HG03095 (cell line): ENCODE measurements at regions not wholly inside any gene's neighbourhood (a gene's known extent, or its start where the extent isn't known, plus 50 kb on each side); places are given as distances from the start of the nearest gene placed in this dataset.
"Not testable (repeated sequence)": the region's sequence is repeated elsewhere in the genome, so short reads cannot be mapped to it uniquely, and the experiment has no call there.

Source experiments
- ATAC-seq: cut with Tn5 transposase; IDR thresholded peaks from one replicate; pipeline ENCODE4 v1.9.1; 2021; ENCODE audit warnings: moderate library complexity; ENCODE audit not compliant: unreplicated experiment

DNA sequence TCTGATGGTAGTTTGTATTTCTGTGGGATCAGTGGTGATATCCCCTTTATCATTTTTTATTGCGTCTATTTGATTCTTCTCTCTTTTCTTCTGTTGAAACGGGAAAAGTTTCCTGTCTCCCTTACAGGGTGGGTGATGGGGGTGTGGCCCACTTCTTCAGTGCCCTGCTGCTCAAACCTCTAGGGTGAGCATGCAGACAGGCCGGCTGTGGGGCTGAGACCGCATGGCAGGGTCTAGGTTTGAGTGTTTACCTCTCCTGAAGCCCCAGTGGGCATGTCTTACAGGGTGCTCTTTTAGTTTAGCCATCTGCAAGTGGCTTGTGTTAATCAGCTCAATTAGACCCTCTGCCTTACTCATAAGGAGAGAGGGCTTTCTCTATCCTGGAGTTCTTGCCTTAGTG is 450.0 kb upstream of the EPHA3 start:
- no peak for ATAC-seq

DNA sequence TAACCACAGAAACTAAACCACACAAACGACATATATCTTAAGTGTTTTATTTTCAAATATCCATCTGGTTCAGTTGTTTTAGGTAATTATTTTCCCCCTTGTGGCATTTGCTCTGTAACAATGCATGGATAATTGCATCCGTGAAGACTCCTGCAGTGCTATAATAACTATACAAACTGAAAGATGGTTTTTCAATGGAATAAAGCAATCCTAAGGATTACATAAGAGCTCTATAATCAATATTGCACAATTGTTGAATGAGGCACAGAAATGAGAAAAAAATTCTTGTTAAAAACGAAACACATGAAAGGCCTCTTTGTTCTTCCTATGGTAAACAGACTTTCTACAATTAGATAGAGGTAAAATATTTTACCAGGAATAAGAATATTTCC is 446.0 kb upstream of the EPHA3 start:
- no peak for ATAC-seq

DNA sequence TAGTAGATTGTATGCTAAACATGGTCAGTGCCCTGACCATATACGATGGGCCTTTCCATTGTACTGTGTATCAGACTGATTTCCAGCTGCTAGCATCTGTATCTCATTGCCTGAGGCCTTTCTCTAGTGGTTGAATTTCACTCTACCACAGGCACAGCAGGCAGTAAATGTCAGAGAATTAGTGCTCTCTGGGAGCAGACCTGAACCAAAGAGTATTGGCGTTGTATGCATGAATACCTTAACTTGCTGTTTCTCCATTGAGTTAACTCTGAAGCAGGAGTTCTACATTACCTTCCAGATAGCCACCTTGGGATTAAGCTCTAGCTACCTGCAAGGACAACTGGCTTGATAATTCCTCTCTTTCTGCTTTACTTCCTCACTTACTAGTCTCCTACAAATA is 439.2 kb upstream of the EPHA3 start:
- no peak for ATAC-seq

DNA sequence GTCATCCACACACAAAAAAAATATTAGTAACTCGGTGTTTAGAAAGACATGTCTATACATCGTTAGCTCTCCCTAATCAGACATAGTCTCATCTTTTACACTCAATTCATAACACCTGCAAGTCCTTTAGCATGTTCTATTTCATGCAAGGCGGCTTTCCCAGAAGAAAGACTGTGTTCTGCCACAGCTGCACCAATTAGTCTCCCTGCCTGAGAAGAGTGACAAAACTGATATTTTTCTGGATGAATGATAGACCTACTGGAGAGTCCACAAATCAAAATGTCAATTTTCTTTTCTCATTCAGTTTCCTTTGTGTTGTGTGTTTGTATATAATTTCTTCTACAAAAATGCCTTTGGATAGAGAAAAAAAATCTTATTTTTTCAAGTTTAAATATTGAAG is 435.8 kb upstream of the EPHA3 start:
- no peak for ATAC-seq

DNA sequence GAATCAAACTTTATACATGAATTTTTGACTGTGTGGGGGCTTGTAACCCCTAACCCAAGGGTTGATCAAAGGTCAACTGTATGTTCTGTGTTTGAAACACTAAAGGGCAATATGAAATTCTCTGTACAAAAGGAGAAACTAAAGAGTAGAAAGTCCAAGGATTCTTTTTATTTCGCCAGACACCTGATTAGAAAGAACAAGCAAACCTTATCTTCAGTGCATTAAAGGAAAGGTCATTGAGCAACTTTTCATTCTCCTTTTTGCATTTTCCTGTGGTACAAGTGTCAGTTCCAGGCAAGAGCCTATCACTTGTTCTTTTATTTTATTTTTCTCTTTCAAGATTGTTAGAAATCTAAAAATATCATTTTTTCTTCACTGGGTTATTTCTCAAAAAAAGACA is 430.1 kb upstream of the EPHA3 start:
- no peak for ATAC-seq

DNA sequence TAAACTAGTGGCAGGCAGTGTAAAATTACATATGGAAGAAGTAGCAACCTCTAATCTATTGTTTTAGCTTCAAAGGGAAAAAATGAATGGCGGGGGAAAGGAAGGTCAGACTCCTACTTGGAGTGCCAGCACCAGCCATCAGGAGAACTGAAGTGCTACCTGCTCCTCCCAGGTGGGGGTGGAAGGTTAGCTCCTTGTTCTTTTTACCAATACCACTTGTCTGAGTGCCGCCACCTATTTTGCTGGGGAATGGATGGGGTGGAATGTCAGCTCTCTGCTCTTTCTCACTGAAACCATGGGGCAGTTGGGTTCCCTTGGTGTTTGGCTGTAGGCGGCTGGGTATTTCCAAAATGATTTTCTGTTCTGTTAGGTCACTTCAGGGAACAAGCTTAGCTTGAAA is 428.7 kb upstream of the EPHA3 start:
- ATAC-seq: no peak

DNA sequence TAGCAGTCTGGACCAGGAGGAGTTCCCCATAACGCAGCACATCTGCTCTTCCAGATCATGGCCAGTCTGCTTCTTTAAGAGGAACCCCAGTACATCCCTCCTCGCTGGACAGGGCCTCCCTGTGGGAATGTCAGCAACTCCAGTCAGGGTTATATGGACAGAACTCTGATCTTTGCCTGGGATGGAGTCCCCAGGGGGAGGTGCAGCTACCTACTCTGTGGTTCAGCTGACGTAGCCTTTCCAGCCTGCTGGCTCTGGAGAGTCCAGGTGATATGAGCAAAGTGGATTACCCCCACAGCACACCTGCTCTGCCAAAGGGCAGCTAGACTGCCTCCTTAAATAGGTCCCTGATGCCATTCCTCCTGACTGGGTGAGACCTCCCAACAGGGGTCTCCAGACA is 417.1 kb upstream of the EPHA3 start:
- ATAC-seq: no peak

DNA sequence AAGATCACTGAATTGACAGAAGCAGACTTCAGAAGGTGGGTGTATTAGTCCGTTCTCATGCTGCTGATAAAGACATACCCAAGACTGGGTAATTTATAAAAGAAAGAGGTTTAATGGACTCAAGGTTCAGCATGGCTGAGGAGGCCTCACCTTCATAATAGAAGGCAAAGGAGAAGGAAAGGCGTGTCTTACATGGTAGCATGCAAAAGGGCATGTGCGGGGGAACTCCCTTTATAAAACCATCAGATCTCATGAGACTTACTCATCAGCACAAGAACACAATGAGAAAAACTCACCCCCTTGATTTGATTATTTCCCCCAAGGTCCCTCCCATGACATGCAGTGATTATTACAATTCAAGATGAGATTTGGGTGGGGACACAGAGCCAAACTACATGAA is 416.3 kb upstream of the EPHA3 start:
- no peak for ATAC-seq

DNA sequence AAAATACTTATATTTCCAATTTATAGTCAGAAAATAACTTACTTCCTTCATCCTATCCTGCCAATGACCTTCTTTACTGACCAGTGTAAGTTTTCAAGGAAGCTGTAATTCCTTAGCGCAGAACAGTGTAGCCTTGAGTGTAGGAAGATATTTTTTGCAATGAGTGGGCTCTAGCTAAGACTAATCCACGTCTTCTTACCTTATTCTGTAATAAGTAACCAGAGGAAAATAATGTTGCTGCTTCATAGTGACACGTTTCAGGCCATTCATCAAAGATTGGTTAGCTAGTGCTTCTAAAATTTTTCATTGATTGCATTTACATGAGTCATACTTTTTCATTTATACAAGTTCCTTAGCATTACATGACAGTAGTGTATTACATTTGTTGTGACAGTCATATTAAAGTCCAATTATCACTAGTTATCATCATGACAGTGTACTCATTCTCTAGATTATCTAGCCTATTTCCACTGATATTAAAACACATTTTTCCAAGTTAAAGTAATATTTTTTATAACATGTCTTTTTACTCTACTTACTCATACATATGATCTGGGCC is 403.8 kb upstream of the EPHA3 start:
- ATAC-seq: no peak

DNA sequence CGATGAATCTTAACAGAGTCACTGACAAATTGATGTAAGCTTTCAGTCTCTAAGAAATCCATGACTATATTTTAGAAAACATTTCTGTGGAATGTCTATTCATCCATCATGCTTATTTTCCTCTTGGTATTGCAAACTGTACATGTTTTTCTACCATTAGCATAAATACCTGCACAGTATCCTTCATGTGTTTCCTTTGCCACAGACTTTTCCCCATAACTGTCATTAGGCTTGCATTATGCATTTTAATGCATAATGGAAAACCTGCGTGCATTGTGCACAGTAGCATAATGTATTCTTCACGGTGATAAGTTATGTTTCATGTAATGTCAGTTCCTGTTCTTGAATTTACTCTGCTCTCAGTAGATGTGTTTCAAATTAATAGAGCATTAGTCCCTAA is 403.1 kb upstream of the EPHA3 start:
- no peak for ATAC-seq

DNA sequence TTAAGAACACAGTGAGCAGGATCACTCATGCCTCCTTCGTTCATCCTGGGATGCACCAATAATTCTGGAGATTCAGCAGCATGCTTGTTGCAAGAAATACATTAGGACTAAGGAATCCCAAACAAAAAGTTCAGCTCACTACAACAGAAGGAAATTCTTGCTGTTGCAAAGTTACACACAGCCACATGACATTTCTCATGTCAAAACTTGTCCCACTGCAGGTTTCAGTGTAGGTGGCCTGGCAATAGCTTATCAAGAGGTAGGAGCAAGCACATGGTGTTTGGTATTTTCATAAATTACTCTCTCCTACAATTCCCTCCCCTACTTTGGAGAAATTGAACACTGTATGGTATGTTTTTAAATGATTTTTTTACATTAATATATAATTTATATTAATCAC is 399.6 kb upstream of the EPHA3 start:
- no peak for ATAC-seq

DNA sequence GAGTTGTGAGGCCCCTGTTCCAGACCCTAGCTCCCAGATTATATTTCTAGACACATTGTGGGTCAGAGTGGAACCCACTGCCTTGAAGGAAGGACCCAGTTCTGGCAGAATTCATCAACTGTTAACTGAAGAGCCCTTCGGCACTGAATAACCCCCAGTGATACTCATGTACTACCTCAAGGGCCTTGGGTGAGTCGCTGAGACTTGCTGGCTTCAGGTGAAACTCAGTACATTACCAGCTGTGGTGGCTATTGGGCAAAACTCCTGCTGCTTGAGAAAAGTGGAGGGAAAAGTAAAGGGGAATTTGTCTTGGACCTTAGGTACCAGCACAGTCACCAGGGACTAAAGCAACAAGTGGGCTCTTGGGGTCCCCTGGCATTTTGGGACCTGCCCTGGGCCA is 394.9 kb upstream of the EPHA3 start:
- ATAC-seq: no peak

DNA sequence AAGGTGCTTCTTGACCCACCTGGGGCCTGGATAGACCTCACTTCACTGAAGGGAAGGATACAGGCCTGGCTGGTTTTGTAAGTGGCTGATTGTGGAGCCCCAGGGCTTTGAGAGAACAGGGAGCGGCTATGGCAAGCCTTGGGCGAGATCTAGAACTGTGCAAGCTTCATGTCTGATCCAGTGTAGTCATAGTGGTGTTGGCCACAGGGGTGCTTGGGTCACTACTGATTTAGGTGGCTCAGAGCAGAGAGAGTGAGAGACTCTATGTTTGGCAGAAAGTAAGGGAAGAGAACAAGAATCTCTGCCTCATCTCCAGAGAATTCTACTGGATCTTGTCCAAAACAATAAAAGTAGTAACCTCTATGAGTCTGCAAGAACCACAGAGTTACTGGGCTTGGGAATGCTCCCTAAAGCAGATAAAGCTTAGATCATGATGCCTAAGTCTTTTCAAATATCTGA is 394.2 kb upstream of the EPHA3 start:
- ATAC-seq: no peak

DNA sequence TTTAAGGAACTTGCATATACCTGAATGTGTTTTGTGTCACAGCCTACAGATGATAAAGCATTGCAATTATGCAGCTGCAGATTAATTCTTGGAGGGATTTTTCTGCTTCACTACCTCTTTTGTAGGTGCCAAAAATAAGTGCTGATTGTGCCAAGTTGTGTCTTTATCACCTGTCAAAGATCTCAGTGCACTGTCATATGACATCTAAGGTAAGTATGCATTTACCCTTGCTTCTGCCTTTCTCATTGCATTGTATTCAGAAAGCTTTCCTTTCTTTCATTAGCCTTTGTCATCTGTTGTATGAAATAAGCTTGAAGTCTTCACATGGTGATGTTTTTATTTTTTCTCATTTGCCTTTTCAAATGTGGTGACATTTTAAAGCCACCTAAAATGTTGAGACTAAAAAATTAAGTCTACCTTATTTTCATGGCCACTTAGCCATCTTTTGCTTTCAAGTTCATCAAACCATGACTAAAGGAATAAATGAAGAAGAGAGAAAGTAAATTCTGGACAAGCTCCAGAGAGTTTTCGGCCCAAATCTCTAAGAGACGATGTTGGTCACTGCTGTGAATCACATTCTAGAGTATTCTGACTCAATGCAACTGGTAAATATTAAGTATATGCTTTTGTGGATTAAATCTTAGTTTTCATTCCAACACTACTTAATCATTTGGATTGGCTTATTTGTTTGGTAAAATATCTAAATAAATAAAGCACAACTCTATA is 381.8 kb upstream of the EPHA3 start:
- no peak for ATAC-seq

DNA sequence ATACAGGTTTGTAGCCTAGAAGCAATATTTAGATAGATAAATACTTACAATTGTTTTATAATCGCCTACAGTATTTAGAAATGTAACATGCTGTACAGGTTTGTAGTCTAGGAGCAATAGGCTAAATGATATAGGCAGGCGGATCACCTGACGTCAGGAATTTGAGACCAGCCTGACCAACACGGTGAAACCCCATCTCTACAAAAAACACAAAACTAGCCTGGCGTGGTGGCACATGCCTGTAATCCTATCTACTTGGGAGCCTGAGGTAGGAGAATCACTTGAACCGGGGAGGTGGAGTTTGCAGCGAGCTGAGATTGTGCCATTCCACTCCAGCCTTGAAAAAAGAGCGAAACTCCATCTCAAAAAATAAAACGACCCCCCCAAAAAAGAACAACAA is 375.2 kb upstream of the EPHA3 start:
- no peak for ATAC-seq

DNA sequence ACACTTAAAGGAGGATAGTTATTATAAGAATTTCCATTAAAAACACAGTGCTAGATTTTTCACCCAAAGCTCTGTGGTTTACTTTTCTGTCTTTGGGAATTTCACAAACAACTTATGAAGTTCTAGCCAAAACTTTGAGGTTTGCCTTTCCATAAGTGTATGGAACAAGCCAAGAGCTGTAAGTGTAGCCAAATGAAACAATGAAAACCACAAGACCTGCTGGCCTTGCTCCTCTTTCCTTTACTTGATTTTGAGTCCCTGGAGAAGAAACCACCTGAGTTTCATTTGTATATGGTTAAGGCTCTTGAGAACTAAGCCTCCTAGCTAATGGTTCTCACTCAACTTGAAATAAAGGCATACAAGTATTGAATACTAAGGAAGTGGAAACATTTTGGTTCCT is 365.3 kb upstream of the EPHA3 start:
- no peak for ATAC-seq

DNA sequence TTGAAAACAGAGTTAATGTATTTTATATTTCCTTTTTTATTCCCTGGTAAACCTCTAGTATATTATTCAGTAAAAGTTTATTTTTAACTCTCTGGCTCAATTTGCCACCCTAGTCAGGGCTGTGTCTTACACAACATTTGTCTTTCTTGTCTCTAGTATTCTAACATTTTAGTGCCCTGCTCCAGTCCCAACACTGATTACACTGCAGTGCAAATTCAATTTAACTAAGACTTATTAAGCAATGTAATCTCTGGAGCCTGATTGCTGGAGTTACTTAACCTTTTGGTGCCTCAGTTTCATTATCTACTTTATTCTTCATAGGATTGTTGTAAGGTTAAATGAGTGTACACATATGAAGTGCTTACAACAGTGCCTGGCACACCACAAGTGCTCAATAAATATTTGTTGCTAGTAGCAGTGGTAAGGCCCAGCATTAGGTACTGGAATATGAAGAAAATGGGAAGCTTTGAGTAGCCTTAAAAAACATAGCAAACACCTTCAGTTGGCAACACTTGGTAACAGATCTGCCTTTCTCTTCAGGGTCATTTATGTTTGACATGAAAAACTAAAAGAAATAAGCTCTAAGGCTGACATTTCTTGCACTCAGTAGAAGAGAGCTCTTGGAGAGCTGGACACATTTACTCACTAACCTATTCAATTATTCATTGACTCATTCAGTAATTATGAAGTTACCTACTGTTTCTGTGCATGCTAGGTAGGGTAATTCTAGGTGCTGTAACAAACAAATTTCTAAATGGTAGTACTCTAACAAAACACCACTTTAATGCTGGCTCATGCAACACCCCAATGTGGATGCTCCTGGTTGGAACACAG is 364.5 kb upstream of the EPHA3 start:
- ATAC-seq: no peak

DNA sequence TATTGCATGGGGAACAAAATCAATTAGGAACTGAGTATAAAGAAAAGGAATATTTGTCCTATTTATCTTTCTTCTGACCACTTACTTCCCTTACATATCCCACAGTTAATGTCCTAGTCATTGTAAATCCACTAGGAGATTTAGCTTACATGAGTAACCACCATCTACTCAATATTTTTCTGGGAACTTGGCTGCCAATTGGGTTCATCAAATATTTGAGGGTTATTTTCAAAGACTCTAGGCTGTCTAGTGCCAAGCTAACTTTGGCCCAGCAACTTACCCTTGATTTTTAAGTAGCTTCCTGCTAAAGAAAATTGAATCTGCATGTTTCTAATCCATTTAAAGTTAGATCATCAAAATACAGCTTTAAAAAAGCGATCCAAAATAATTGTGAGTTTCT is 362.5 kb upstream of the EPHA3 start:
- ATAC-seq: no peak

DNA sequence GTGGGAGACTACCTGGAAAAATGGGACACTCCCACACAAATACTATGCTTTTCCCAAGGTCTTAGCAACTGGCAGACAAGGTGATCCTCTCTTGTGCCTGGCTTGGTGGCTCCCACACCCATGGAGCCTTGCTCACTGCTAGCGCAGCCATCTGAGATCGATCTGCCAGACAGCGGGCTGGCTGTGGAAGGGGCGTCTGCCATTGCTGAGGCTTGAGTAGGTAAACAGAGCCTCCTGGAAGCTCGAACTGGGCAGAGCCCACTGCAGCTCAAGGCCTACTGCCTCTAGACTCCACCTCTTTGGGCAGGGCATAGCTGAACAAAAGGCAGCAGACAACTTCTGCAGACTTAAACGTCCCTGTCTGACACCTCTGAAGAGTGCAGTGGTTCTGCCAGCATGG is 360.3 kb upstream of the EPHA3 start:
- not testable (repeated sequence) for ATAC-seq

DNA sequence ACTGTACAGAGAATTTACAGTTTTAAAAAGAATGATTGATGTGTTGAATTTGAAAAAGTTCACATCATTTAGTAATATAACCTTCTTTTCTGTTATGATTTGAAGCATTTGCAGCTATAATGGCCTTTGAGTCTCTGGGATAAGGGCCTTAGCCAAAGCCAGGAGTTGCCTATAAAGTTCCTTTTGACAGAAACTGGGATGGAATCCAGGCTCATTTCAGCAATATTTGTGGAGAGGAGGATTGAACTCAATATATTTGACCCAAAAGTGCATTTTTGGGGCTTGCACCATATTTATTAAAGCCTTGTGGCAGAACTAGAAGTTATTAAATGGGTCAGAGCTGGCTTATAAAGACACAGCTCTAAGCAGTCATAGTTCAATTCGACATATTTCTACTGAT is 348.7 kb upstream of the EPHA3 start:
- ATAC-seq: no peak

DNA sequence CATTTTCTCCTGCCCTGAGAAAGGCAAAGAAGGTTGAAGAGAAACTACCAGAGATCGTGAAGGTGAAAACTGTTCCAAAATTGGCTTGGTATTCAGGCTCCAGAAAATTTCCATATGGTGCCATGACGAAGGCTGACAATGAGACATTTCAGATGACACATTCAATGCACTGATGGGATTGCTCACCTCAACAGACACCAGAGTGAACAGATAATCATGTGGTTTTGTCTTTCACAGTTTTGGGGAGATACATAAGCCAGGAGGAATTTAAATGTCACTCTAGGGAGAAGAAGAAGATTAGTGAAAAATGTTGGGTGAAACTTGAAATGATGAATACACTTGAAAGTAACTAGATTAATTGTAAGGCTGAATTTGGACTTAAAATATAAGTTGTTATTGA is 339.7 kb upstream of the EPHA3 start:
- ATAC-seq: no peak

DNA sequence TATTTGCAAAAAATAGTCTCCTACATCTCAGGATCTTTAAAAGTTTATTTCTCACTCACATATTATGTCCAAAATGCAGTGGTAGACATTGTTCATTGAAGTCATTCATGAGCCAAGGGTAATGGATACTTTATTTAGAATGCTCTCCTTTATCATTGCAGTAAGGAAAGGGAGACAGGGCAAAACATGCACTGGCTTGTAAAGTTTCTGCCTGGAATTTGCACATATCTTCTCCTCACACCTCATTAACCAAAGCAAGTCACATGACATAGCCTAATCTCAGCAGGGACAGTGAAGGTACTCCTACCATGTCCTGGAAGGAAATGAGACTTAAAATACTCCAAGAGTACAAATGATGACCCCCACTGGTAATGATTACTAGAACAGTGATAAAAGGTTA is 333.7 kb upstream of the EPHA3 start:
- ATAC-seq: no peak
